HG03025 (cell line): ENCODE measurements at regions not wholly inside any gene's neighbourhood (a gene's known extent, or its start where the extent isn't known, plus 50 kb on each side); places are given as distances from the start of the nearest gene placed in this dataset.

Source experiments
- ATAC-seq: cut with Tn5 transposase; IDR thresholded peaks from one replicate; pipeline ENCODE4 v1.9.1; 2021; ENCODE audit warnings: mild to moderate bottlenecking, moderate library complexity; ENCODE audit not compliant: unreplicated experiment, low FRiP score

- ATAC-seq: no peak
Measured at GRCh38 chr4:27245216-27245615, 384.6 kb downstream of the STIM2 start.

- ATAC-seq: no peak
Measured at GRCh38 chr4:27248829-27249228, 388.2 kb downstream of the STIM2 start.

GRCh38 chr4:27251771-27252170, 391.1 kb downstream of the STIM2 start:
- no peak for ATAC-seq

- ATAC-seq: no peak
Measured at GRCh38 chr4:27267339-27267969, 406.8 kb downstream of the STIM2 start.

GRCh38 chr4:27267970-27268355, 407.3 kb downstream of the STIM2 start:
- no peak for ATAC-seq

- no peak for ATAC-seq
Measured at GRCh38 chr4:27270435-27270834, 409.8 kb downstream of the STIM2 start.

- no peak for ATAC-seq
Measured at GRCh38 chr4:27271555-27271954, 410.9 kb downstream of the STIM2 start.

- no peak for ATAC-seq
Measured at GRCh38 chr4:27272217-27272616, 411.6 kb downstream of the STIM2 start.

- no peak for ATAC-seq
Measured at GRCh38 chr4:27276307-27277073, 415.8 kb downstream of the STIM2 start.

GRCh38 chr4:27278615-27279375, 418.2 kb downstream of the STIM2 start:
- no peak for ATAC-seq

GRCh38 chr4:27288496-27288895, 427.9 kb downstream of the STIM2 start:
- no peak for ATAC-seq

- no peak for ATAC-seq
Measured at GRCh38 chr4:27289704-27290103, 429.1 kb downstream of the STIM2 start.

GRCh38 chr4:27293831-27294230, 433.2 kb downstream of the STIM2 start:
- ATAC-seq: no peak

GRCh38 chr4:27304751-27305150, 444.1 kb downstream of the STIM2 start:
- ATAC-seq: no peak

- no peak for ATAC-seq
Measured at GRCh38 chr4:27305246-27305645, 444.6 kb downstream of the STIM2 start.

GRCh38 chr4:27308379-27308778, 447.7 kb downstream of the STIM2 start:
- ATAC-seq: no peak

GRCh38 chr4:27315625-27316024, 455.0 kb downstream of the STIM2 start:
- no peak for ATAC-seq

- ATAC-seq: no peak
Measured at GRCh38 chr4:27316176-27316575, 455.5 kb downstream of the STIM2 start.

GRCh38 chr4:27318740-27319139, 458.1 kb downstream of the STIM2 start:
- ATAC-seq: no peak

- ATAC-seq: no peak
Measured at GRCh38 chr4:27326991-27327390, 466.4 kb downstream of the STIM2 start.

- ATAC-seq: no peak
Measured at GRCh38 chr4:27327421-27328181, 467.0 kb downstream of the STIM2 start.
